ENCODE measurements at regions not wholly inside any gene's neighbourhood (a gene's known extent, or its start where the extent isn't known, plus 50 kb on each side); places are given as distances from the start of the nearest gene placed in this dataset.

GRCh38 chr10:32143302-32143847 is 87.2 kb upstream of the KIF5B start (continued):
- TF ChIP-seq ZNF462 (CRISPR knock-in tag; IDR thresholded peaks at IDR 0.05) (no peak), ZNF114 (CRISPR knock-in tag; IDR thresholded peaks at IDR 0.05) (no peak), POLR2AphosphoS5 (IDR thresholded peaks at IDR 0.05; ENCODE audit: low read depth) (no peak), CTCF (conservative IDR thresholded peaks at IDR 0.05; ENCODE audit: low read depth in 2 of 2) (no peak), ZNF331 (CRISPR knock-in tag; IDR thresholded peaks at IDR 0.05; ENCODE audit: low read depth) (no peak), STAT1 (IDR thresholded peaks at IDR 0.05; ENCODE audit: unreplicated experiment) (no peak)

- Histone ChIP-seq H3K4me1 (ENCODE audit: insufficient read depth) (peaks cover 10% of the 10 kb centered on the region), H4K20me1 (replicated peaks; ENCODE audit: insufficient read depth) (no peaks in the 10 kb centered on the region), H3F3A (replicated peaks; ENCODE audit: low read depth) (no peaks in the 10 kb centered on the region), H3K9me2 (ENCODE audit: insufficient read depth) (no peaks in the 10 kb centered on the region), H3K79me2 (replicated peaks; ENCODE audit: insufficient read depth) (no peaks in the 10 kb centered on the region), H3K27me3 (ENCODE audit: insufficient read depth) (no peaks in the 10 kb centered on the region), H3K27ac (ENCODE audit: low read depth) (no peak overlapping the region), H3K36me3 (ENCODE audit: insufficient read depth) (no peaks in the 10 kb centered on the region), H3K4me2 (no peak overlapping the region), H3K4me3 (no peak overlapping the region), H2AFZ (no peak overlapping the region)
- Mint-ChIP-seq H3K36me3 (ENCODE audit: low read depth) (peaks cover 5% of the 10 kb centered on the region; the same call in 2 of the 3 replicates), H3K27me3 (ENCODE audit: insufficient read depth, low read depth, poor library complexity) (peaks cover 6% of the 10 kb centered on the region), H3K4me1 (peaks cover 17% of the 10 kb centered on the region), H3K9me3 (peaks cover 12% of the 10 kb centered on the region), H3K4me3 (no peak overlapping the region), H3K27ac (no peak overlapping the region)
- ATAC-seq (no peak), DNase-seq (ENCODE audit: low spot score) (no peak)
- no peak for TF ChIP-seq EZH2 (IDR thresholded peaks at IDR 0.05; ENCODE audit: low read depth, unreplicated experiment)
- no peak for TF ChIP-seq EZH2phosphoT487 (IDR thresholded peaks at IDR 0.05; ENCODE audit: unreplicated experiment)
- no peak for TF ChIP-seq ZNF462 (CRISPR knock-in tag; IDR thresholded peaks at IDR 0.05)
- TF ChIP-seq ZNF114 (CRISPR knock-in tag; IDR thresholded peaks at IDR 0.05): no peak
- TF ChIP-seq STAT1 (IDR thresholded peaks at IDR 0.05; ENCODE audit: unreplicated experiment): no peak
Observed at GRCh38 chr10:32142646-32143045, 86.4 kb upstream of the KIF5B start.
